Renal cortical epithelial cell (primary cell): ENCODE measurements at regions not wholly inside any gene's neighbourhood (a gene's known extent, or its start where the extent isn't known, plus 50 kb on each side); places are given as distances from the start of the nearest gene placed in this dataset.

ENCODE experiments used
- DNase-seq: peaks from one replicate; pipeline ENCODE4 v3.0.0-alpha.2; 2011; ENCODE audit warnings: low read depth

DNA sequence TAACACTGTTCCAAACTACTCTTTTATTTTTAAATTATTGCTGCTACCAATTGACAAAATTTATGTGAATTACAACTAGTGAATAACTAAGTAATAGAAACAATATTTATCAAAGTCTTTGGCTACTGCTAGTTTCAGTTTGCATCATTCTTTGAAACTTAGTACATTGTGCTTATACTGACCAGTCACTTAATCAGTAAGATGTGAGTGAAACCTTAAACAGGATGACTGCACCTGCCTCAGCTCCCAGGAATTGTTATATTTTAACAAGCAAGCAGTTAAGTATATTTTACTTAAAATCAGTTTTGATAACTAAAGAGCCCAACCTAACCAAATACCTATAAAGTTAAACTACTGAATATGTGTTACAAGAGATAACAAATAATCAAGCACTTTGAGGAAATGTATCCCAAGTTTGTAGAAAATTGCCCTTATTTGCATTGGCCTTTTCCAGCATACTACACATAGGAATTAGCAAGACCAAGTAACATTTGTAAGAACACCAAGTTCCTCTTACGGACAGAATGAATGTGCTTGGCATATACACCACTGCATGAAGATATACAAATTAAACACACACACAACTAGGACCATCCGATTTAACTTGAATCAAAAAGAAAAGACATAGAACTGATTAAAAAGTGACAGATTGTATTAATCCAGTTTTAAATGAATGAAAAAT is 545.5 kb upstream of the DAB2 start:
- no peak for DNase-seq

DNA sequence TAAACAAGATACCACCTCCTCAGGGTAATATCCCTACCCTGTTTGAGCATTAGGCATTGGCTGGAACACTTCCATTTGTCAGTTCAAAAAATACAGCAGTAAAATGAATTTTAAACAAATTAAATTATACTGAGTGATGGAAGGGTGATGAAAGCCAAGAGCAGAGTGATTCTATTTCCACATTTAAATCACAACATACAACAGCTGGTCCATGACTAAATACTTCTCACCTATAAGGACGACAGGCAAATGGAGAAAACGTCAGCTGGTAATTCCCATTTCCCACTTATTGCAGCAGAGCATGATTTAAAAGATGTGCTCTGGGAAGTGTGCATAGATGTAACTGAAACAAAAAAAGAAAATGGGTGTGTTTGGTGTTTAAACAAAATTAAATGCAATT is 543.6 kb upstream of the DAB2 start:
- DNase-seq, result no peak

DNA sequence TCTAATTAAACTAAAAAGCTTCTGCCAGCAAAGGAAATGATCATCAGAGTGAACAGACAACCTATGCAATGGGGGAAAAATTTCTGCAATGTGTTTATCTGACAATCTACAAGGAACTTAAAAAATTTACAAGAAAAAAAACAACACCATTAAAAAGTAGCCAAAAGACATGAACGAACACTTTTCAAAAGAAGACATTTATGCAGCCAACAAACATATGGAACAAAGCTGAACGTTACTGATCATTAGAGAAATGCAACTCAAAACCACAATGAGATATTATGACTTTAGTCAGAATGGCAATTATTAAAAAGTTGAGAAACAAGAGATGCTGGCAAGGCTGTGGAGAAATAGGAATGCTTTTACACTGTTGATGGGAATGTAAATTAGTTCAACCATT is 530.4 kb upstream of the DAB2 start:
- no peak for DNase-seq

DNA sequence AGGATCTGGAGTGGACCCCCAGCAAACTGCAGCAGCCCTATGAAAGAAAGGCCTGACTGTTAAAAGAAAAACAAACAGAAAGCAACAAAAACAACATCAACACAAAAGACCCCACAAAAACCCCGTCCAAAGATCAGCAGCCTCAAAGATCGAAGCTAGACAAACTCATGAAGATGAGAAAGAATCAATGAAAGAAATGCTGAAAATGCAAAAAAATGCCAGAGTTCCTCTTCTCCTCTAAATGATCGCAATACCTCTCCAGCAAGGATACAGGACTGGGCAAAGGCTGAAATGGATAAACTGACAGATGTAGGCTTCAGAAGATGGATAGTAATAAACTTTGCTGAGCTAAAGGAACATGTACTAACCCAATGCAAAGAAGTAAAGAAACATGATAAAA is 526.3 kb upstream of the DAB2 start:
- no peak for DNase-seq

DNA sequence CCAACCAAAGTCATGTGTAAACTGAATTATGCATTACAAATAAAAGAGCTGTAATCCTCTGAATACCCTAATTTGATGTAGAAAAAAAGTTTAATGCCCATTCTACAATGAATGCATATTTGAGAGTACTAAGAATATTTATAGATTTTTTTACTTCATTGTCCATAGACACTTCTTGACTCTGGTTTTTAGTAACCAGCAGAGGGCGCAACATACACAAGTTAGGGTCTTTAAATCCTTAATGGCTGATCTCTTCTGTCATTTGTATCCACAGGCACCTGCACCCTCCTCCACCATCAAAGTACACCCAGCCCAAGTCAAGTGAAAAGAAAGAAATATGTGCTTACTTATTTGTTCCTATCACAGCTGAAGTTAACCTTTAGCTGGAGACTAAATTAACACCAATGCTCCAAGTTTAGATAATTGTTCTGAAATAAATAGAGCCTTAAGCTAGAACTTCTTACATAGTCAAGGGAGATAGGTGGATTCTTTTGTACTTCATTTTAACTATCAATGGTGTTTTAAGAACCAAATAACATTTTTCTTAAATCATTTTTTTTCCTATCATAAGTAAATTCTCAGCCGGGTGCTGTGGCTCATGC is 524.2 kb upstream of the DAB2 start:
- peak; percentile 71 for DNase-seq

DNA sequence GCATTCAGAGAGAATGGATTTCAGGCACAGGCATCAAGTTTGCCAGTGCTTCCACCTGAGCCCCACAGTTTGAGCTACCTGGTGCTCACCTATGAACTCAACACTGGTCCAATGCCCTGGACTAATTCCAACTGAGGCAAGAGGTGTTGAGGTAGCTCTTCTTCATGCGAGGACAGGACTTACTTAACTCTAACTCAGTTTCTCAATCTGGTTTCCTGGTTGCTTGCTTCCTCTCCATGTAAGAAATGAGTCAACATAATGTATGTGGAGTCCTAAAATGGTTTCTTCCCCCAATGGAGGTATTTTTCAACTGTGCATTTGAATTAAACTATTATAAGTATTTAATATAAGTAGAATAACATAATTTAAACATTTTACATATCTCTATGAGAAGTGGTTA is 523.6 kb upstream of the DAB2 start:
- DNase-seq, result no peak

DNA sequence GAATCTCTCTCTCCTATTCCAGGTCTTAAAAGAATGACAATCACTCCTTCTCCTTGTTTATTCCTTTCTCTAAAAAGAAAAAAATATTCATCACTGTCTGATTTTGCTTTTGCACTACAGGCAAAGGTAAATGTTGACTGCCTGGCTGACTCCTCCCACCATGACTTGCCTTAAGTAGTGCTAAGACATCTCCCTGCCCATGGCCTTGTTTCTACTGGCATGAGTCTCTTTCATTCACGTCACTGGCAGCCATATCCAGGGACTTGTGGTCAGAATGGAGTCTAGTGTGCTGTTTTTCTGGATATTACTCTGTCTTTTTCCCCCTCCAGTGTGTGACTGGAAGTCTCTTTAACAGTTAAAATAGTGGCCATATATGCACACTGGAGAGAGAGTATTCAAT is 522.9 kb upstream of the DAB2 start:
- peak; percentile 3 for DNase-seq

DNA sequence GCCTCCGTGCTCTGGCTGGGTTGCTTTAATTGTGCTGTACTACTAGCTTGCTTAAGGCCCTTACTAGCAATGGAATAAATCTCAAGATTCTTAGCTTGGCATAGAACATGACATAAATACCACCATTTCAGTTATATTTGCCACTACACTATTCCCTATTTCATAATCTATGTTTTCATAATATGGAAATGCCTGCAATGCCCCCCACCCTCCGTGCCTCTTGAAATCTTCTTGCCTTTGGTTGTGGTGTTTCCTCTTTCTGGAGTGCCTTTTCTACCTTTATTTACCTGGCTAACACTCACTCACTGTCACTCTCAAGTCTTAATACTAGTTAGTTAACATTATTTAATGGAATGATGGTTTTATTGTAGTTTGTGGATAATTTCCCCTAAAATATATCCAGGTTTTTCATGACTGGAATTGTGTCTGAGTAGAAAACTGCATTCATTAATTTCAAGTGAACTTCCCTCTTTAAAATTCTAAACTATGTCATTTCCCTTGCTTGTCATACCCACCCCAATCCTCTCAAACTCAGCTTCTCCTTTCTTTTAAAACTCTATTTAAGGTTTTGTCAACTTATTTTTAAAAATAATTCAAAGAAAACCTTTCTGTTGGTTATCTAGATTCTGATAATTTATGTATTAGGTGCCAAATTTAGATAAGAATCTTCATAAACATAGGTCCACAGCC is 521.7 kb upstream of the DAB2 start:
- no peak for DNase-seq

DNA sequence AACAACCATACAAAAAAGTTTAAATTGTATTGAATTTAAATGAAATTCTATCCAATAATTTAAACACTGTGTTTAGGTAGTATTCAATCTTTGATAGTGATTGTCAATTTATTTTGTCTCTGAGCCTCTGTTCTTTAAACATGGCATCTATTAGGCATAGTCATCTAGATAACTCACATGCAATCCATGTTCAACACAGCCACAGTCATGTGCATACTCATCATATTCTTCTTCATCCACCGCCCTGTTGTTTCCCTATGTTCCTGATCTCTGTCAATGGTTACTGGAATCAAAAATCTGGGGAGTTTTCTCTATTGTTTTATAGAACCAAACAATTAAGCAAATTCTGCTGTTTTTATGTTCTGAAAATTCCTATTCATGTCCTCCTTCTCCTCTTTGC is 521.1 kb upstream of the DAB2 start:
- no peak for DNase-seq

DNA sequence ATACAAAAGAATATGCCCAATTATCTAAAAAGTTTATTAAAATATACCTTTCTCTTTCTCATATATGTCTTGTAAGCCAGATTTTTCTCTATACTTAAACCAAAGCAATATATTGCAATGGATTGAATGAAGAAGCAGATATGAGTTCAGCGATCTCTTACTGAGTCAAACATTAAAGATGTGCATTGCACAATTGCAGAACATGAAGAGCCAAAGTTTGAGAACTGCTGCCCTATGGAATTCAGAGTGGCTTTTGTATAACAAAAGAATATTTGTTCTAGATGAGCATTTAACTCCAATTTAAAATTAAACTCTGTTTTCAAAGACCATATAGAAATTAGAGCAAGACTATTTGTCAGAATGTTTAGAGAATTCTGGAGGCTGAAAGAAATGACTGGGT is 519.0 kb upstream of the DAB2 start:
- DNase-seq, result peak; percentile 2

DNA sequence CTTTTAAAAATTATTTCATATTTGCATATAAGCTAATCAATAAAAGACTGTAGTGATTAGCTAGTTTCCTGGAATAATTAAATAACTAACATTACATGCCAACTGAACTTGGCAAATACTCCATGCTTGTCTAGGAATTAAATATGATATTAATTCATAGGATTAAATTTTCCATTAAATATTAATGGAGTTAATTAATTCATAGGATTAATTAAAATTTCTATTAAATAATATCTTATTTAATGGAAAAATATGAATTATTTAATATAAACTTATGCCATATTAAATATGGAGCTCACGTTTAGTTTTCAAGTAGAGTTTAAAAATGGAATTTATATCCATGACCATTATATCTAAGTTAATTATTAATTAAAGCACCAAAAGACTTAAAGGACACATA is 517.8 kb upstream of the DAB2 start:
- no peak for DNase-seq

DNA sequence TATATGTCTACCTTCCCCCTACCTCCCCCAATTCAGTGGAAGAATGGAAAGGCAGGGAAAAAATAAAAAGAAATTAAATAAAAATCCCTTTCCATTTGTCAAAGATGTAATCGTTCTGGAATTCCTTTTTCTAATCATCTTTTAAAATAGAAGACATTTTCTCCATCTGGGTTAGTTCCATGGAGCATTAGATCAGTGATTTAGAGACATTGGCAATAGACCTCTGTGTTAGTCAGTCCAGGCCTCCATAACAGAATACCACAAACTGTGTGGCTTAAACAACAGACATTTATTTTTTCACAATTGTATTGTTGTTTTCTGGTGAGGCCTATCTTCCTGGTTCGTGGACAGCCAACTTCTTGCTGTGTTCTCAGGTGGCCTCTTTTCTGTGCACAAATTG is 516.6 kb upstream of the DAB2 start:
- no peak for DNase-seq

DNA sequence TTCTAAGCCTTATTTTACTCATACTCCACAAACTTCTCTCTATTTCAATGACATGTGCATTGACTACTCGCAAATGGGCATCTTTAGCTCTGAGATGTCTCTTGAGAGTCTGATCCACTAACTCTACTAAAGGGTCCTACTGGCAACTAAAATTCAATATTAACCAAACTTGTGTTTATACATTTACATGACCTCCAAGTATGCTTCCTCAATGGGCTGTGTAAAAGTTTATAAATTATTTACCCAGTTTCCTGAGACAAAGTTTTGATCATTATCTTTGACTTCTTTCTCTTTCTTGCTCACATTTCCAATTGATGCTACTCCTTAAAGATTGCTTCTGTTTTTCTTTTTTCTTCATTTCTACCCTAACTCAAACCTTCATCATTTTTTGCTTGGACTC is 510.1 kb upstream of the DAB2 start:
- peak; percentile 2 for DNase-seq

DNA sequence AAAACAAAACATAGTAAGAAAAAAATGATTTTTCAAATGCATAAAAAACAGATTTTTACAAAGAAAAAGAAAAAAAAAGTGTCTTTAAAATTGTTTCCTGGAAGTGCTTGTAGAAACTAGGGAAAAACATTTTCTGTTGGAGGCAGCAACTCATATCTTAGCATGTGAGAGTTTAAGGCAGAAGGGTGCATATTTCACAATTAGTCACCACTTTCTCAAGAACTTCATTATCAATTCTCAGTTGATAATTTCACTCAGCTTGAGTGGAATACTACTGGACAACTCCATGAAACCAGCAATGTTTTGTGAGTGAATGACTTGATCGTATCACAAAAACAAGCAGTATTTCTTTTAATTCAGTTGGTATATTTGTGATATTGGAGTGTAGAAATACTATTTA is 508.3 kb upstream of the DAB2 start:
- no peak for DNase-seq

DNA sequence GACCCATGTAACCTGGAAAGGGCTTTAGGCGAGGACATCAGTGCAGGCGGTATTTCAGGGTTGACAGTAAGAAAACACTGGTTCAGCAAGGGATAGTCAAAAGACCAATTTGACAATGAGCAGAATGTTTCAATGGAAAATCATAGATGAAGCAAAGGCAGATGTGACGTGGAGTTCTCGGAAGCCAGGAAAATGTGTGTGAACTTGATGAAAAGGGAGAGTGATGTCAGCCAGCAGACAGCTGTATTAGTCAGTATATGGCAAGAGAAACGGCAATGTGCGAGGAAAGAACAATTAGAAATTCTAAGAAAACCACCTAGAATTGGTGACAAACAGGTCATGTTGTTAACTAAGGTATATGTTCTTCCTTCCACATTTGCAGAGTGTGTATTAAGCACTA is 503.9 kb upstream of the DAB2 start:
- DNase-seq, result no peak

DNA sequence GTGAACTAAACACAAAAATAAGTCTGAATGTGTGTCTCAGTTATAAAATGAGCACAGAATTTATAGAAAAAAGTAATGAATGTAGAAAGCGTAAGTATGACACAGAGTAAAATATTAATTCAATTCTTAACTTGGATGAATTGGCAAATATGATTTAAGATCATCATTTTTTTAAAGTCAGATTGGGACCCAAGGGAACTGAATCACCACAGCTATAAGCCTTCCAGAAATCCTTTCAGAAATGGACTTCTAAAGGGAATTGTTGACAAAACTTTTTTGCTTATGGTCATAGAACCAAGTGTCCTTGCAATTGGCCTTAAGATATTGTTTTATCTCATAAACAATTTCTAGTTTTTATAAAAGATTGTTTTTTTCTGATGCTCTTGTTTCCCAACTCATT is 495.1 kb upstream of the DAB2 start:
- no peak for DNase-seq

DNA sequence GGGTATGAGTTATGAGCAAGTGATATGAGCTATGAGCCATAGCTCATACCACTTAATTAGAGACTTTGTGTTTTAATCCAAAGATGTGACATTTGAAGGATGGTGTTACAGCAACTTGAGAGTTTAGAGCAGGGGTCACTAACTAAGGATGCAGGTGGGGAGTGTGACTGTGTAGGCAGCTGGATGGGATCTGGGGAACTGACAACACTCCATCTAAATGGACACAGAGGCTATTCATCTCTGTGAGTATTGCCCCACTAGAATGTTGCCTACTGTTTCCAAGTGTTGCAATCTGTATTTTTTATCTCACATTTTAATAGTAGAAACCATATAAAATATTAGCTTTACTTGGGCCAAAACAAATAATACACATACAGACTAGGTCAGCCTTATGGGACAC is 488.1 kb upstream of the DAB2 start:
- no peak for DNase-seq

DNA sequence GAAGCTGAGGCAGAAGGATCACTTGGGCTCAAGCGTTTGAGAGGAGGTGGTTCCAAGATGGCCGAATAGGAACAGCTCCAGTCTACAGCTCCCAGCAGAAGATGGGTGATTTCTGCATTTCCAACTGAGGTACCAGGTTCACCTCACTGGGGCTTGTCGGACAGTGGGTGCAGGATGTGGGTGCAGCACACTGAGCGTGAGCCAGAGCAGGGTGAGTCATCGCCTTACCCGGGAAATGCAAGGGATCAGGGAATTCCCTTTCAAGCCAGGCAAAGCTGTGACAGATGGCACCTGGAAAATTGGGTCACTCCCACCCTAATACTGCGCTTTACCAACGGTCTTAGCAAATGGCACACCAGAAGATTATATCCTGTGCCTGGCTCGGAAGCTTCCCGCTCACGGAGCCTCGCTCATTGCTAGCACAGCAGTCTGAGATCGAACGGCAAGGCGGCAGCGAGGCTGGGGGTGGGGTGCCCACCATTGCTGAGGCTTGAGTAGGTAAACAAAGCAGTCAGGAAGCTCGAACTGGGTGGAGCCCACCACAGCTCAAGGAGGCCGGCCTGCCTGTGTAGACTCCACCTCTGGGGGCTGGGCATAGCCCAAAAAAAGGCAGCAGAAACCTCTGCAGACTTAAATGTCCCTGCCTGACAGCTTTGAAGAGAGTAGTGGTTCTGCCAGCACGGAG is 482.6 kb upstream of the DAB2 start:
- peak; percentile 2 for DNase-seq

DNA sequence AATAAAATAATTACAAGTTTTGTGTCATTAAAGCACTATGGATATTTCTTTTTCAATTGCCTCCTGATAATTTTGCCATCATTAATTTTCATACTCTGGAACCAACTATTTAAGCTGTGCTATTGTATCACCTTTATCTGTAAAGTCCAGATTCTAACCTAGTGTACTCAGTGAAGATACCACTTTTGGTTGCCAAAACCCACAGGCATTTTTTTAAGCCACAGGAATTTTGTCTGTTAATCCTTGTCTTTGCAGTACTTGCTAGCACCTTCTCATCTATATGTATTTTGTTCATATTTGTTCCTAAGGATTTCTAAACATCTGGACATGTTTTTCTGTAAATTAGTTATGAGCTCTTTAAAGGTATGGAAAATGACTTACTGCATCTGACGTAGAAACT is 481.4 kb upstream of the DAB2 start:
- peak; percentile 42 for DNase-seq

DNA sequence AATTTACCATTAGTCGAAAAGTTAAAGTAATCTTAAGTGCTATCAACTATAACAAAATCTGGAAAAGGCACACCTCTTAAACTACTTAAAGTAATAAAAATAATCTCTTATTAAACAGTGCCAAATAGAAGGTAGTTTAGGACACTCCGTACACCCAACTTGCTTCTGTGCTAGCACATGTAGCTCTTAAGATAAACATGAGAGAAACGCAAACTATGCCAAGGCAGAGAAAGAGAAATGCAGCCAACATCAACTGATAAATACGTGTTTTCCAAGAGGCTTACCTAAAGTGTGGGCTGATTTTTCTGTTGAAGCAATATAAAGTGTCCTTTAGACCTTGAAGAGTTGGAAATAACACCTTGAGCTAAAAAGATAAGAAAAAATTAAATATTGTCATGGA is 480.6 kb upstream of the DAB2 start:
- DNase-seq, result no peak

DNA sequence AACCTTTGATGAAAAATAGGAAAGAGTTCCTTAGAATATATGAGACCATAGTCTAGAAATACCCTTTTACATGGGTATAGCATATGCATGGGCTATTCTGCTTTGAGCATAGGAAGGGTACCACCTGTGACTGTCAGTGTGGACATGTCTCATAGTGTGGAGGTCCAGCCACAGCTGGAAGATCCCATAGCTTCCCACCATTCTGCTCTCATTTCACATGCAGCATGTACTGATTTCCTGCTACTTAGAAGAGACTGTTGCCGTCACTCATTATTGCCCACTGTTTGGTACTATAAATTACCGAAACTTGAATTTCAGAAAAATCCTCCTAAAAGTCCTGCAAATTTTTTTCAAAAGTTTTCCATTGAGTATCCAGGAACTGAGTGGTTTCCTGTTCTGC is 477.8 kb upstream of the DAB2 start:
- DNase-seq, result no peak

DNA sequence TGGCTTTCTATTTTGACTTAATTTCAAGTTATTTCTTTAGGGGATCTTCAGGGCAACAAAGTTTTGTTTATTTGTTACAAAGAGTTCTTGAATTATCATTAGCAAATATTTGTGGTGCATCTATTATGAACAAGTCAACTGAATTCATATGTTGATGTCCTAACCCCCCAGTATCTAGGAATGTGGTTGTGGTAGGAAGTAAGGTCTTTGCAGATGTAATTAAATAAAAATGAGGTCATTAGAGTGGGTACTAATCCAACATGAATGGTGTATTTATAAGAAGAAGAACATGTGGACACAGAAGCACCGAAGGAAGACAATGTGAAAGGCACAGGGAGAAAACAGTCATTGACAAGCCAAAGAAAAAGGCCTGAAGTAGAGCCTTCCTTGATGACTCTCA is 474.0 kb upstream of the DAB2 start:
- no peak for DNase-seq

DNA sequence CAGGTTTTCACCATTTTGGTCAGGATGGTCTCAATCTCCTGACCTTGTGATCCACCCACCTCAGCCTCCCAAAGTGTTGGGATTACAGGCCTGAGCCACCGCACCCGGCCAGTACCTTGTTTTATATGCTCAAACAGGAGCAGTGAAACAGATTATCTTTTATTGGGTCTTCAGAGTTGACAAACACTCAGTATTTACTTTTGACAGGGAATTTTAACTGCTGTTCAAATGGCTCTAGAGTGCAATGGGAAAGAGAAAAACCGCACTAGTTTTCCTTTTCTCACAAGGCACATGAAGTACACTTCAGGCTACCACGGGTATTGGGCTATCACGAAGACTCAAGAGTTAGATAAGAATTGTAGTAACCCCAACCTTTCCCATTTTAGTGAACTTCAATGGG is 471.9 kb upstream of the DAB2 start:
- DNase-seq, result no peak
